GM18858 (cell line): ENCODE measurements at regions not wholly inside any gene's neighbourhood (a gene's known extent, or its start where the extent isn't known, plus 50 kb on each side); places are given as distances from the start of the nearest gene placed in this dataset.

ENCODE experiments used
- ATAC-seq: cut with Tn5 transposase; IDR thresholded peaks from one replicate; pipeline ENCODE4 v1.9.1; 2021; ENCODE audit not compliant: unreplicated experiment

DNA sequence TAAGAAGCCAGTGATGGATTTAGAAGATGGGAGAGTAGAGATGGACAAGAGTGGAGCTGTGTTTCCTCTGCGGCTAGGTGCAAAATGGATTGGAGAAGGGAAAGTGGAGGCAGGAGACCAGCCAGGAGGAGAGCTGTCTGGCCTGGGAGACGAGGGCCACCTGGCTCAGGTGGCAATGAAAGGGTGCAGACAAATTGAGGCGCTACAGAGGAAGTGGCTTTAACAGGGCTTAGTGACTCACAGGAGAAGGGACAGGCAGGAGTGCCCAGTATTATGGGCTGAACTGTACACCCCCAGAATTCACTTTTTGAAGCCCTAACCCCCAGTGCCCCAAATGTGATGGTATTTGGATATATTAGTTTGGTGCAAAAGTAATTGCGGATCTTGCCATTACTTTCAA is 65.6 kb upstream of the DUSP5 start:
- no peak for ATAC-seq

DNA sequence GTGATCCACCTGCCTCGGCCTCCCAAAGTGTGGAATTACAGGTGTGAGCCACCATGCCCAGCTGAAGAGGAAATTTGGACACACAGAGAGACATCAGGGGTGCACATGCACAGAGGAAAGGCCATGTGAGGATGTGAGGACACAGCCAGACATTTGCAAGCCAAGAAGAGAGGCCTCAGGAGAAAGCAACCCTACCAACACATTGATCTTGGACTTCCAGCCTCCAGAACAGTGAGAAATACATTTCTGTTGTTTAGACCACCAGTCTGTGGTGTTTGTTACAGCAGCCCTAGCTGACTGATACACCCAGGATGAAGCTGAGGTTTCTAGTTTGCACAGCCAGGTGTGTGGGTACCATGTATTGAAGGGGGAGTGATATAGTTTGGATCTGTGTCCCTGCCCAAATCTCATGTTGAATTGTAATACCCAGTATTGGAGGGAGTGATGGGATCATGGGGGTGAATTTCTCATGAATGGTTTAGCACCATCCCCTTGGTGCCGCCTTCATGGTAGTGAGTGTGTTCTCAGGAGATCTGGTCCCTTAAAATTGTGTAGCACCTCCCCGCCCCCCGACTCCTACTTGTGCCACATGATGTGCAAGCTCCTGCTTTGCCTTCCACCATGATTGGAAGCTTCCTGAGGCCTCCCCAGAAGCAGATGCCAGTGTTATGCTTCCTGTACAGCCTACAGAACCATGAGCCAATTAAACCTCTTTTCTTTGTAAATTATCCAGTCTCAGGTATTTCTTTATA is 64.7 kb upstream of the DUSP5 start:
- ATAC-seq, result no peak

DNA sequence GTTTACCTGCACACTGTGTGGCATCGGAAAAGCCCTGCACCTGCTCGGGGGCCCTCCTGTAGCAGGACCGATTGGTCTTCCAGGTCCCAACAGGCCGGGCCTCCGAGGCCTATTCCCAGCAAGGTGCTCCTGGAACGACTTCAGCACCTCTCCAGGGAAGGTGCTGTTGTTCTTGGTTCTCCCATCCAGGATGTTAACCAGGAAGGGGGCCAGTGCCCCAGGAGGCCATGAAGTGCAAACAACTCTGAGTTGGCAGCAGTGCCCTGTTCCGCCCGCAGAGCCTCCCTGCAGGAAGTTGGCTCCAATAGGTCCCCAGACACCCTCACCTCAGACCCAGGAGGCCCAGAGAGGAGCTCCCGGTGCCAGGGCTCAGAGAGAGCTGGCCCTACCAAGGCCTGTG is 64.0 kb upstream of the DUSP5 start:
- ATAC-seq, result no peak

DNA sequence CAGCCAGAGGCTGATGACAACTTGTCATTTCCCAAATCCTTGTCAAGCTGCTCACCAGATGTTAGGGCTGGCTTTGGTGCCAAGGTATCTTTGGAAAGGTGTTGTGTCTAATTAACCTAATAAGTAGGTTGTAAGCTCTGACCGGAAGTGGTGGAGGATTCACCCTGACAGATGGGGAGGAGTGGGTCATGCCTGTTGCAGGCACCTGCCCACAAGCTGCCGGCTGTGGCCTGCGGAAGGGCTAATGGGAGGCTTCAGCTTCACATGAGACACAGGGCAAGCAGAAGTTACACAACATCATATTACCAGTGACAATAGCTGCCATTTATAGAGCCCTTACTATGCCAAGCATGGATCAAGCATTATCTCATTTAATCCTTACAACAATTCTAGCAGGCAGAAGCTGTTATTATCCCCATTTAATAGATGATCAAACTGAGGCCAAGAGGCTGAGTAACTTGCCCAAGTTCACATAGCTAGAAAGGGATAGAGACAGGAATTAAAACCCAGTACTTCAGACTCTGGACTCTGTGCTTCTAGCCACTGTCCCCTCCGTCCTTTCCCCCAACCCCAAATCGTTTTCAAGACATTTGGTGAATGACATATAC is 63.1 kb upstream of the DUSP5 start:
- ATAC-seq, result no peak

DNA sequence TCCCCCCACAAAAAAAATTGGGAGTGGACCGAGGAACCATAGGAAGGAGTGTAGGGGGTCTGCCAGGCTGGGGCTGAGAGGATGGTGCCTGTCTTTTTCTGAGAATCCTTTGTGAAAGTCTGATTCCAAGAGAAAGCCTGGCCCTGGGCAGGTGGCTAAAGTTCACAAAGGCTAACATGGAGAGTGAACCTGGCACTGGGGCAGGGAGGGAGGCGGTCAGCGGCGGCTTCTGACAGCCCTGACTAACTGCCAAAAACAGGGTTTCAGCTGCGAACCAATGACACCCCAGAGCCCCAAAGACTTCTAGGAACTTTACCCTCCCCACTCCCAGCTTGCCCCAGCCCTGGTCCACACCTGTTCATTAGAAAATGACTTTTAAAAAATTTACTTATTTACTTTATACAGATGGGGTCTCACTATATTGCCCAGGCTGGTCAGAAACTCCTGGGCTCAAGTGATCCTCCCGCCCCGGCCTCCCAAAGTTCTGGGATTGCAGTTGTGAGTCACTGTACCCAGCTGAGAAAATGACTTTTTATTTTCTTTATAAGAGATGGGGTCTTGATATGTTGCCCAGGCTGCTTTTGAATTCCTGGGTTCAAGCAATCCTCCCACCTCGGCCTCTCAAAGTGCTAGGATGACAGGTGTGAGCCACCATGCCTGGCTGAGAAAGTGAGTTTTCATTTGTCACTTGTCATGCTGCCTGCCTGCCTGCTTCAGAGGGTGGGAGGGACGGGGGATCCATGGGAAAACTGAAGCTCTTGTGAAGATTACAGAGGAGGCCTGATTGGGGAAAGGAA is 61.0 kb upstream of the DUSP5 start:
- ATAC-seq, result no peak

DNA sequence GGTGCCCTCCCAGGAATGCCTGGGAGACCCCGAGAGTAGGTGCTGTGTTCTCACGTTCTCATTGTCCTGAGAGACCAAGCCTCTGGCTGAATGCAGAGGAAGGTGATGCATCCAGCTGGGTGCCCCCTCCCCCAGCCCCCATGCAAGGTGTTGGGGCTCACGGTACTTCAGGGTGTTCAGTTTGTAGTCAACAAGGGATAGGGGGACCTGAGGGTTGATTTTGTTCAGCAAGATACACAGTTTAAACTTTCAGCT is 60.4 kb upstream of the DUSP5 start:
- ATAC-seq, result no peak

DNA sequence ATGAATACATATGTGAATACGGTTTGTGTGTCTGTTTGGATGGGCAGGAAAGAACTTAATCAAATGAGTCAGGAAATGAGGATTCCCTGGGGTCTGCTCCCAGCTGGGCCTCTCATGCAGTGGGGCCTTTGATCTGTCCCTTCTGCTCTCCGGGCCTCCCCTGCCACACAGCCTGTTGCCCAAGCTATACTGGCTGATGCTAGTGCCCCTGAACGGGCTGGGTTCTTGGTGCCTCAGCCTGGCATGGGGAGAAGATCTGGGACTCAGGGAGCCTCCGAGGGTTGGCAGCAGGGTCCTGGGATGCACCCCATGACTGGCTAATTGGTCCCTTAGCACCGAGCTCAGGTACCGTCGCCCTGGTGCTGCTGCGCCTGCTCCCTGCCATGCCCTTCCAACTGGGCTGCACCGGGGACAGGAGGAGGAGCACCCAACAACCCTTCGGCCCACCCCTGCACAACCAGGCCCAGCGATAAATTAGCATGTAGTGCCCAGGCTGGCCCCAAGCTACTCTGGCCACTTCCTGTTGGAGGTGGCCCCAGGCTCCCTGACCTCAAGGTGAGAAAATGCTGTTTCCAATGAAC is 59.9 kb upstream of the DUSP5 start:
- no peak for ATAC-seq

DNA sequence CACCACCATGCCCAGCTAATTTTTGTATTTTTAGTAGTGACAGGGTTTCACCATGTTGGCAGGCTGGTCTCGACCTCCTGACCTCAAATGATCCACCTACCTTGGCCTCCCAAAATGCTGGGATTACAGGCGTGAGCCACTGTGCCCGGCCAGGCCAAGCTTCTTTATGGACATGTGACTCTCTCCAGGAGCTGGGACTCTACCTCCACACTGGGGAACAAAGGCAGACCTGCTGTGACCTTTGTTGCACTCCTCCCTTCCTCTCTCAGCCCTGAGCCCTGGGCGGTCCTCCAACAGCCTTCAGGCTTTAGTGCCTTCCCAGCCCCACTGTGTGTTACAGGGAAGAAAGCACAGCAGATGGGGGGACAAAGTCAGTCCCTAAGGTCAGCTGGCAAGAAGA is 55.0 kb upstream of the DUSP5 start:
- ATAC-seq, result no peak

DNA sequence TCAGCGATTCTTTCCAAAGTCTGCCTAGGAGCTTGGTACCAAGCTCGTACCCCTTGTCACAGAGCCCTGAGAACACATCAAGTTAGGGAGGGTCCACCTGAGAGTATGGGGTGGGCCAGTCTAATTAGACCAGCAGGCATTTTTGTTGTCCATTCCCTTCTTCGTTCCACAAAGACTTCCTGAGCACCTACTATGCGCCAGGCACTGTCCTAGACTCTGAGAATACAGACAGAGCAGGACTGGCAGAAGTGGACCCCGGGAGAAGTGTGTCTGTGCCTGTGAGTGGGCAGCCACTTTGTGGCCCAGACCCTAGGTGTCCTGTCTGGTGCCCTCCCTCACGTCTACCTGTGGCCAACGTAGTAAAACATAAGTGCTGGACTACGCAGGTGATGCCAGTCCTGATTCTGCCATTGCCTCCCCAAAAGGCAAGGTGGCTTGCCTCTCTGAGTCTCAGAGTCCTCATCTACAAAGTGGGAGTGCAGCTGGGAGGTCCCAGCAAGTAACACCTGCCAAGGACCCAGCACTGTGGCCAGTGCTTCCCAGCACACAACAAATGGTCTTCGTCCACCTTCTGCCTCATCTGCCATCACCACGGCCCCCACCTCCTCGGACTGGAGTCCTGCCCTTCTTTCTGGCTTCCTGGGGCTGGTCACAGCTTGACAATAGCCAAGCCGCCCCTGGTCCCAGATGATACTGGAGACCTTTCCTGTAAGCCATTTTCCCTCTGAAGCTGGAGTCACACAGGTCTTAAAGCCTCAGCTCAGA is 54.3 kb upstream of the DUSP5 start:
- no peak for ATAC-seq

DNA sequence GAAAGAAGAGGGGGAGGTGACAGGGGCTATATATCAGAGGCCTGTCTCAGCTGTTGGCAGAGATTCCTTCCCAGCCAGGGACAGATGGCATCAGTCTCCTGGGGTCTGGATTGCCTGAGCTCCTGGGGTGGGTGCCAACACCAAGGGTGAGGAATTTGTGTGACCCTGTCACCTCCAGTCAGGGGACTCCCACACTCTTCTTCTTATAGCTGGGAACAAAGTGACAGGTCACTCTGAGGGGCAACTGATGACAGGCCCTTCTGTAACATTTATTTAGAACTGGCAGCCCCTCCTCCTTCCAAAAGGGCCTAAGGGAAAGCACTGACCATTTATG is 53.7 kb upstream of the DUSP5 start:
- no peak for ATAC-seq

DNA sequence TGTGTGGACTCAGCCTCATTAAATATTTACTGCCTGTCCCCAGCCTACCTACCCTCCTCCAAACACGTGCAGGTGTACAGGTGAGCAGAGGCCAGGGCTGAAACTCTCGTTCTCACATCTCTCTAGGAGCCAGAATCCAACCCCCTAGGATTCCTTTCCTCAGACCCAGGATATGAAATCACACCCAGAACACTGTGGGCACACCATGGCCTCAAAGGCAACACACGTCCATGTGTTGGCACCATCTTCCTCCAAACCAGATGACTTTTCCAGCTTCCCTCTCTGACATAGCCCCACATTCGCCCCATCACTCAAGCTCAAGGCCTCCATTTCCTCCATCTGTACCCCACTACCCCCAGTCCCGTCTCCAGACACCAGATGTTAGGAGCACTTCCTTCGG is 51.8 kb upstream of the DUSP5 start:
- no peak for ATAC-seq

DNA sequence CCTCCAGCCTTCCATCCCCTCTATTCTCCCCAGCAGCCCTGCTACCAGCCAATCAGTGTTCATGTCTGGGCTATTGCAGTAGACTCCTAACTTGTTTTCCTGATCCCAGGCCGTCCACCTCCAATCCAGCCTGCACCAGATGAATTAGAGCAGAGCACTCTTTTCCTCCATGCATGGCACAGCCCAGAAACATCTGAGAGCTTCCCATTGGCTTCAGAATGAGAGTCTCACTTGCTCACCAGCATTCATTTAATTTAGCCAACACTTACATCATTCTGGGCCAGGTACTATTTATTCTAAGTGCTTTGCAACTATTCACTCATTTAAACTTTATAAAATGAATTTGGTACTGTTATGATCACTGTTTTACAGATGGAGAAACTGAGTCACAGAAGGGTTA is 51.4 kb upstream of the DUSP5 start:
- no peak for ATAC-seq

DNA sequence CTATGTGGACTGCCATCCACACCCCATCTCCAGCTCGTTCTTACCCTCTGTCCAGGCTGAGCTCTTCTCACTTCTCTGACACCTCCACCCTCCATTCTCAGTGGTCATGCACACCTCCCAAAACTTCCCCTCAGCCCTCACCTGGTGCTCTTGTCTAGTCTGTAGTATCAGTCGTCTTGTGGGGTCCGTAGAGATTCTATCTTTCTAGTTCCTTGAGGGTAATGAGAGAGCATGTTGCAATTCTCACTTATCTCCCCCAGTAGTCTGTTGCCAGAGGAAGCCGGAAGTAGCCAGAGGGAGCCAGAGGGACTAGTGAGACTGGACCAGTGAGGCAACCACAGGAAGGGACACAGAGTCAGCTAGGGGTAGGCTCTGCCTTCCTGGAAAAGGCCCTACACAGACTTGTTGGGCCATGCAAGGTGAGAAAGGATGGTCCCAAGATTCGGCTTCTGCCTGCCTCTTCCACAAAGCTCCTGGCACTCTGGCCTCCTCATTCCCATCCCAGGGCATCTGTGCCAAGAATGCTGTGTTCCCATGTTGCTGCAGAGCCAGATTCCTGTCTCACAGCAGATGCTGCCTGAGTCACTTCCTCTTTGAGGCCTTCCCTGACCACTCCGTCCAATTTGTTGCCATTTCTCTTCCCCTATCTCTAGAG is 50.6 kb upstream of the DUSP5 start:
- no peak for ATAC-seq

DNA sequence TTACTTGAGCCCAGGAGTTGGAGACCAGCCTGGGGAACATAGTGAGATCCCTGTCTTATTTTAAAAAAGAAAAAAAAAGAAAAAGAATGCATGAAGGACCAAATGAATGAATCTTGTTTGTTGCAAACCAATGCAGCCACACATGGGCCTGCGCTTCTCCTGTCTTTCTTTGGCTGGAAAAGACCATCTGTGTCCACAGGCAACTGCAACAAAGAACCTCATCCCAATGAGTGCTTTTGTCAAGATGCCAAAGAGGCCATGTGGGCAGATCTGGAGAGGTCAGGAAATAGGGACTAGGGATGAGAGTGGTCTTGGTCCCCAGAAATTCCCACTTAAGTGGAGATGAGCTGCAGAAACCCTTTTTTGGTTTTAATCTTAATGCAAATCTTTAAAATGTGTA is 49.8 kb upstream of the DUSP5 start:
- ATAC-seq, result no peak
